ENCODE measurements at regions not wholly inside any gene's neighbourhood (a gene's known extent, or its start where the extent isn't known, plus 50 kb on each side); places are given as distances from the start of the nearest gene placed in this dataset.

- TF ChIP-seq CTCF (IDR thresholded peaks at IDR 0.05; ENCODE audit: insufficient read depth, low read length, poor library complexity, severe bottlenecking) (no peak), EZH2phosphoT487 (conservative IDR thresholded peaks at IDR 0.05; ENCODE audit: low read length) (no peak)
These were observed 285.3 kb downstream of the SMARCA1 start for GRCh38 chrX:129238011-129238410.

Data from SU-DHL-6 (cell line).